ENCODE measurements at regions not wholly inside any gene's neighbourhood (a gene's known extent, or its start where the extent isn't known, plus 50 kb on each side); places are given as distances from the start of the nearest gene placed in this dataset.

GRCh38 chr6:87806635-87807034, 104.6 kb upstream of the AKIRIN2 start:
- 42 to 43% methylated on average over 4 of the region's 4 CpGs for WGBS, 2 donors
- peaks cover 0 to 8% (median 0%) of the 10 kb centered on the region in 4 donors for H3K4me1 ChIP-seq
- TF ChIP-seq EP300 (IDR thresholded peaks at IDR 0.05) = peak in 1 of 2 donors; percentile 10
- TF ChIP-seq POLR2A (IDR thresholded peaks at IDR 0.05) = no peak
- no peak for TF ChIP-seq CTCF (IDR thresholded peaks at IDR 0.05)

GRCh38 chr6:87806099-87806498, 104.1 kb upstream of the AKIRIN2 start:
- H3K27me3 ChIP-seq = no peaks in the 10 kb centered on the region
- H3K27ac ChIP-seq = no peak overlapping the region
- 61 to 68% methylated on average over 1 of the region's 1 CpG for WGBS, 2 donors
- no peaks in the 10 kb centered on the region for H3K9me3 ChIP-seq
- no peak for DNase-seq (ENCODE audit: low spot score in 2 of 2)
- H3K36me3 ChIP-seq = no peaks in the 10 kb centered on the region
- no peak overlapping the region for H3K4me3 ChIP-seq
- TF ChIP-seq EP300 (IDR thresholded peaks at IDR 0.05) (no peak), POLR2A (IDR thresholded peaks at IDR 0.05) (no peak), CTCF (IDR thresholded peaks at IDR 0.05) (no peak)
- H3K4me1 ChIP-seq = peaks cover 0 to 8% (median 0%) of the 10 kb centered on the region in 4 donors

More at GRCh38 chr6:87806635-87807034, 104.6 kb upstream of the AKIRIN2 start:
- no peak overlapping the region for H3K27ac ChIP-seq
- no peaks in the 10 kb centered on the region for H3K27me3 ChIP-seq
- no peaks in the 10 kb centered on the region for H3K9me3 ChIP-seq
- H3K36me3 ChIP-seq = no peaks in the 10 kb centered on the region
- peak in 1 of 2 donors; percentile 17 for DNase-seq (ENCODE audit: low spot score in 2 of 2)
- no peak overlapping the region for H3K4me3 ChIP-seq

- Histone ChIP-seq H3K9me3 (no peaks in the 10 kb centered on the region), H3K4me3 (no peak overlapping the region), H3K4me1 (peaks cover 0 to 8% (median 0%) of the 10 kb centered on the region in 4 donors), H3K27ac (no peak overlapping the region), H3K27me3 (no peaks in the 10 kb centered on the region), H3K36me3 (no peaks in the 10 kb centered on the region)
- TF ChIP-seq POLR2A (IDR thresholded peaks at IDR 0.05) = no peak
- DNase-seq (ENCODE audit: low spot score in 2 of 2) = no peak
- 86 to 93% methylated on average over 3 of the region's 3 CpGs for WGBS, 2 donors
Measured at GRCh38 chr6:87803791-87804190, 101.8 kb upstream of the AKIRIN2 start.

GRCh38 chr6:87799651-87800050, 97.6 kb upstream of the AKIRIN2 start:
- Histone ChIP-seq H3K27me3 (no peaks in the 10 kb centered on the region), H3K4me1 (no peaks in the 10 kb centered on the region), H3K4me3 (no peak overlapping the region), H3K36me3 (no peaks in the 10 kb centered on the region), H3K9me3 (no peaks in the 10 kb centered on the region), H3K27ac (no peak overlapping the region)
- no peak for DNase-seq (ENCODE audit: low spot score in 2 of 2)
- TF ChIP-seq CTCF (IDR thresholded peaks at IDR 0.05) (no peak), POLR2A (IDR thresholded peaks at IDR 0.05) (no peak), EP300 (IDR thresholded peaks at IDR 0.05) (no peak)
- 76 to 83% methylated on average over 6 of the region's 6 CpGs for WGBS, 2 donors

- no peak overlapping the region for H3K4me3 ChIP-seq
- 21 to 43% methylated on average over 2 of the region's 2 CpGs for WGBS, 2 donors
- H3K27ac ChIP-seq = no peak overlapping the region
- H3K4me1 ChIP-seq = no peaks in the 10 kb centered on the region
- no peaks in the 10 kb centered on the region for H3K9me3 ChIP-seq
- no peak for TF ChIP-seq POLR2A (IDR thresholded peaks at IDR 0.05)
- no peak for TF ChIP-seq EP300 (IDR thresholded peaks at IDR 0.05)
- TF ChIP-seq CTCF (IDR thresholded peaks at IDR 0.05) = no peak
- no peak for DNase-seq (ENCODE audit: low spot score in 2 of 2)
- no peaks in the 10 kb centered on the region for H3K36me3 ChIP-seq
- no peaks in the 10 kb centered on the region for H3K27me3 ChIP-seq
Measured at GRCh38 chr6:87798393-87799278, 96.6 kb upstream of the AKIRIN2 start.
